ENCODE measurements at regions not wholly inside any gene's neighbourhood (a gene's known extent, or its start where the extent isn't known, plus 50 kb on each side); places are given as distances from the start of the nearest gene placed in this dataset.

- TF ChIP-seq CTCF (IDR thresholded peaks at IDR 0.05 in 4 of 5, conservative IDR thresholded peaks at IDR 0.05 in 1 of 5) (no peak), POLR2A (IDR thresholded peaks at IDR 0.05) (no peak)
Observed at GRCh38 chr6:16956361-16956760, 145.5 kb upstream of the STMND1 start.
